Mucosa of descending colon (tissue), 3 donors: ENCODE measurements at regions not wholly inside any gene's neighbourhood (a gene's known extent, or its start where the extent isn't known, plus 50 kb on each side); places are given as distances from the start of the nearest gene placed in this dataset.
A peak's percentile ranks its signal among the peaks of the same experiment; 100 is the strongest.

Experiments used
- ATAC-seq: fragments of 200-7000 bp; cut with Tn5 transposase; one replicate; pipeline ENCODE4 v1.9.1; 2020; ENCODE audit warnings: mild to moderate bottlenecking, moderate library complexity
- DNase-seq, 3 donors: peaks; one replicate each; pipeline ENCODE4 v3.0.0-alpha.2; 2020
- H3K36me3 ChIP-seq: fragments of 200-600 bp; one replicate; pipeline ENCODE4 v1.8.0; 2021; ENCODE audit warnings: low read depth, mild to moderate bottlenecking
- H3K4me1 ChIP-seq: fragments of 200-600 bp; one replicate; pipeline ENCODE4 v1.8.0; 2021; ENCODE audit warnings: low read depth, mild to moderate bottlenecking
- H3K4me3 ChIP-seq: fragments of 200-600 bp; one replicate; pipeline ENCODE4 v1.8.0; 2021; ENCODE audit warnings: mild to moderate bottlenecking
- H3K9me3 ChIP-seq: fragments of 200-600 bp; one replicate; pipeline ENCODE4 v1.8.0; 2021; ENCODE audit warnings: mild to moderate bottlenecking
- CTCF ChIP-seq: fragments of 200-600 bp; IDR thresholded peaks from one replicate; pipeline ENCODE4 v1.8.0; 2022; ENCODE audit warnings: antibody characterized with exemption, mild to moderate bottlenecking
- intact Hi-C, 2 donors: fragments of 100-400 bp; cut with DNase I in 1 of 2; cut with micrococcal nuclease in 1 of 2; formaldehyde crosslinking; loops; one replicate each; pipeline versions ENCODE4 v1.11.0 to v1.11.1; 2022; cut with DNase I, micrococcal nuclease
- donor health status: DM: no; HTN: no; CAD: no; lungs with moderate emphysema.
- donor health status: DM: no; HTN: no; CAD: no.
- donor health status: DM: no; HTN: yes; CAD: no.

DNA sequence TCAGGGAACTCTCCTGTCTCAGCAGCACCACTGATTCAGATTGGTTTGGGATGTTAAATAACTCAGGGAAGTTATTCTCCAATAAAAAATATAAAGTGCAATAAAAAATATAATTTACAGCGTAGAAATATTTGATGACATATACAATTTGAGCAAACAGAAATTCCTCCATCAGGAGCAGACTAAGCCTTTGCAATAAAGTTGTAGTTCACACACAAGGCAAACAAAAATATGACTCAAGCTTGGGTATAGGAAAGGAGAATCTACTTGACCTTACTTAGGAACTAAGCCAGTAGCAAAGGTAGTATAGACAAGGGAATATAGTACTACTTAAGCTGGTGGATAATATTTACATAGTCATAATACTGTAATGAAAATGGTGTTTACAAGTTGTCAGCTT is 264.1 kb downstream of the KIF21A start:
- peak; percentile 82 for ATAC-seq
- no peak for TF ChIP-seq CTCF
- Histone ChIP-seq H3K36me3 (no peaks in the 10 kb centered on the region), H3K9me3 (no peaks in the 10 kb centered on the region), H3K4me3 (no peak overlapping the region), H3K4me1 (no peaks in the 10 kb centered on the region)
- intact Hi-C loops: no loop called here
- no peak for DNase-seq

DNA sequence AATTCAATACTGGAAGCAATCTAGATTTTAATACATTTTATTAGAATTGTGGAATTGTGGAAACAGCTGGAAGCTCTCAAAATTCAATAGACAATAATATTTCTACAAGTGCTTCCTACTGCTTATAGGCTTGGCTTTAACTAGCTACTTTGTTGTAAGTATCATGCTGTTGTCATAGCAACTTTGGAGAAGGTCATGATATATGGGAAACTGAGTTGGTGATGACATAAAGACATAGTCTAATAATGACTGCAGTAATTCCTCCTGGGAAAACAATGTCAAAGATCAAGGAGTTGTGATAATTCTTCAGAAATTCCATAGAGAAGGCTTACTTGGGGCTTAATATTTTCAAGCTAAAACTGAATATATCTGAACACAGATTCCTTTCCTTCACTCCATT is 266.6 kb downstream of the KIF21A start:
- DNase-seq (no peak), ATAC-seq (no peak)
- intact Hi-C loops: no loop called here
- Histone ChIP-seq H3K9me3 (no peaks in the 10 kb centered on the region), H3K4me1 (no peaks in the 10 kb centered on the region), H3K36me3 (no peaks in the 10 kb centered on the region), H3K4me3 (no peak overlapping the region)
- no peak for TF ChIP-seq CTCF

DNA sequence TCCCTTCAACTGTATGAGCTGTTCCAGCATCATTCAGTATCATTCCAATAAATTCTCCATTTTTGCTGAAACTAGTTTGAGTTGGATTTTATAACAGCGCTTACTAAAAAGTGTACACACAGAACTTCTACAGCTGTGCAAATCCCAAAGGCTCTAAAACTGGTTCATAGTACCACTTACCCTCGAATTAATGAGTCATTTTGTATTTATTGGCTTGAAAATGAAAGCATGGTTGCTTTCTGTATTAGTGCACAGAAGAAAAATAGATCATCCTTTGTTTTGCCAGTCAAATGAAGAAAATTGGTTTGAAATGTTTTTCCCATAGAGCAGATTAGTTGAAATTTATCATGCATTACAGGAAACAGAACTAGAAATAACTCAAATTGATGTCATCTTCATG is 268.3 kb upstream of the CPNE8 start:
- intact Hi-C loops: no loop called here
- DNase-seq: no peak
- TF ChIP-seq CTCF: no peak
- no peaks in the 10 kb centered on the region for H3K36me3 ChIP-seq
- H3K4me1 ChIP-seq: no peaks in the 10 kb centered on the region
- peak; percentile 54 for ATAC-seq
- no peaks in the 10 kb centered on the region for H3K9me3 ChIP-seq
- H3K4me3 ChIP-seq: no peak overlapping the region

GRCh38 chr12:39165338-39165737 is 259.9 kb upstream of the CPNE8 start:
- Histone ChIP-seq H3K4me3 (no peak overlapping the region), H3K9me3 (no peaks in the 10 kb centered on the region), H3K4me1 (no peaks in the 10 kb centered on the region), H3K36me3 (no peaks in the 10 kb centered on the region)
- DNase-seq: no peak
- intact Hi-C loops: no loop called here
- no peak for TF ChIP-seq CTCF
- peak; percentile 60 for ATAC-seq

- no peaks in the 10 kb centered on the region for H3K9me3 ChIP-seq
- no peak overlapping the region for H3K4me3 ChIP-seq
- no peak for ATAC-seq
- intact Hi-C loops: no loop called here
- H3K4me1 ChIP-seq: no peaks in the 10 kb centered on the region
- no peak for TF ChIP-seq CTCF
- no peaks in the 10 kb centered on the region for H3K36me3 ChIP-seq
- no peak for DNase-seq
Measured at GRCh38 chr12:39161465-39162085, 256.2 kb upstream of the CPNE8 start.
